NCI-H2227 (cell line): ENCODE measurements at regions not wholly inside any gene's neighbourhood (a gene's known extent, or its start where the extent isn't known, plus 50 kb on each side); places are given as distances from the start of the nearest gene placed in this dataset.

Experiments
- DNase-seq: peaks from one replicate; lab custom pipeline; 2025; ENCODE audit not compliant: unreplicated experiment; lab: John Stamatoyannopoulos, UW

GRCh38 chr9:21746550-21746949 is 55.9 kb upstream of the MTAP start:
- DNase-seq, result no peak

DNA sequence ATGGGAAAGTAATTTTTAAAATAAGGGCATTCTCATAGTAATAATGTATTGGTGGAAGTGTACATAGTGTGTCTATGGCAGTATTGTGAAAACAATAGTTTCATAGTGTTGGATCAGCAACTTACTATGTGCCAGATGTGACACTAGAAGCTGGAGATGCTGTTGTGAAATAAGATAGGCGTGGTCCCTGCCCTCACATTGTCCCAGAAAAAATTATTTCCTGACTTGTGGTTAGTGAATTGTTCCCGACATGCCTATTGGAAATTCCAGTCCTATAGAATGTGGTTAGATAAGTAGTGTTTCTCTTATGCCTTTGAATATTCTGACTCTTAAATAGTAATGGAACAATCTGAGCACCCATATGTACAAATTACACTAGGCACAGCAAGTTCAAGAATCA is 55.3 kb upstream of the MTAP start:
- no peak for DNase-seq

DNA sequence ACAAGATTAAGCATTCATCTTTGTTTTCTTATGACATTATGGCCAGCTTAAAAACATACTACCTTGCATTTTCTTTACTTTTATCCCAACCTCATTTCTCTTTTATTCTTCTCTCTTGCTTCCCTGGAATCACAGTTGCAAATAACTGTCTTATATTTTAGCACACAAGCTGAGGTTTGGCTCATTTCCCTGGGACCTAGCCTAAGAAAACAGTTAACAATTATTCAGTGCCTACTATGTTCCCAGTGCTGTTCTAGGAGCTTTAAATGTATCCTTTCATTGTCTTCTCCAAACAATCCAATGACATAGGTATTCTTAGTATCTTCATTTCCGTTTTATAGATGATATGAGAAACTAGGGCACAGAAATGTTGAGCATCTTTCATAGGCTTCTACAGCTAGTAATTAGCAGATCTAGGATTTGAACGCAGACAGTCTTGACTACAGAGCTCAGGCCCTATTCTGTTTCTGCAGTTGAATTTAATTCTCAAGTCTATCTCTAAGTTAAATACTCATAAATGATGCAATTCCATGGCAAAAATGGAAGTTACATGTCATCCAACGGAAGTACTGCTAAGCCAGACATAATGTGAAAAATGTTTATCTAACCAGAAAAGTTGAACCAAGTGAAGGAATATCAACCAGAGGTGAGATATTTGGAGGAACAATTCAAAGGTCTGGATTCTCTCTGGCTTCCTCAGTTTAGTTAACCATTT is 52.3 kb upstream of the MTAP start:
- DNase-seq, result no peak

- no peak for DNase-seq
Measured at GRCh38 chr9:21751998-21752397, 50.4 kb upstream of the MTAP start.
